ENCODE measurements at regions not wholly inside any gene's neighbourhood (a gene's known extent, or its start where the extent isn't known, plus 50 kb on each side); places are given as distances from the start of the nearest gene placed in this dataset.
"Not testable (repeated sequence)": the region's sequence is repeated elsewhere in the genome, so short reads cannot be mapped to it uniquely, and the experiment has no call there.

GRCh38 chr6:27136978-27137814 is 110.3 kb upstream of the PRSS16 start:
- no peak for DNase-seq (ENCODE audit: low spot score)

GRCh38 chr6:27138406-27138805 is 109.1 kb upstream of the PRSS16 start:
- DNase-seq (ENCODE audit: low spot score), result no peak

- DNase-seq (ENCODE audit: low spot score), result no peak
Observed at GRCh38 chr6:27138837-27139755, 108.4 kb upstream of the PRSS16 start.

- no peak for DNase-seq (ENCODE audit: low spot score)
Observed at GRCh38 chr6:27139756-27140579, 107.5 kb upstream of the PRSS16 start.

GRCh38 chr6:27140999-27141528 is 106.4 kb upstream of the PRSS16 start:
- DNase-seq (ENCODE audit: low spot score), result no peak

- DNase-seq (ENCODE audit: low spot score), result no peak
Observed at GRCh38 chr6:27141529-27142015, 105.9 kb upstream of the PRSS16 start.

- DNase-seq (ENCODE audit: low spot score), result not testable (repeated sequence)
Observed at GRCh38 chr6:27143020-27143388, 104.5 kb upstream of the PRSS16 start.

- DNase-seq (ENCODE audit: low spot score), result no peak
Observed at GRCh38 chr6:27143474-27144026, 104.0 kb upstream of the PRSS16 start.

GRCh38 chr6:27144740-27145079 is 102.8 kb upstream of the PRSS16 start:
- no peak for DNase-seq (ENCODE audit: low spot score)

- peak; percentile 60 for DNase-seq (ENCODE audit: low spot score)
Observed at GRCh38 chr6:27145731-27146455, 101.6 kb upstream of the PRSS16 start.

- not testable (repeated sequence) for DNase-seq (ENCODE audit: low spot score)
Observed at GRCh38 chr6:27146456-27146705, 101.1 kb upstream of the PRSS16 start.

- peak; percentile 98 for DNase-seq (ENCODE audit: low spot score)
Observed at GRCh38 chr6:27146706-27147505, 100.6 kb upstream of the PRSS16 start.

- no peak for DNase-seq (ENCODE audit: low spot score)
Observed at GRCh38 chr6:27148404-27148795, 99.1 kb upstream of the PRSS16 start.

- DNase-seq (ENCODE audit: low spot score), result no peak
Observed at GRCh38 chr6:27149150-27149549, 98.4 kb upstream of the PRSS16 start.

- DNase-seq (ENCODE audit: low spot score), result no peak
Observed at GRCh38 chr6:27154696-27155095, 92.8 kb upstream of the PRSS16 start.

GRCh38 chr6:27156874-27157458 is 90.5 kb upstream of the PRSS16 start:
- no peak for DNase-seq (ENCODE audit: low spot score)

GRCh38 chr6:27157459-27158315 is 89.8 kb upstream of the PRSS16 start:
- peak; percentile 55 for DNase-seq (ENCODE audit: low spot score)

- no peak for DNase-seq (ENCODE audit: low spot score)
Observed at GRCh38 chr6:27158316-27158643, 89.2 kb upstream of the PRSS16 start.

- no peak for DNase-seq (ENCODE audit: low spot score)
Observed at GRCh38 chr6:27159725-27160124, 87.8 kb upstream of the PRSS16 start.
